Caco-2 (cell line): ENCODE measurements at regions not wholly inside any gene's neighbourhood (a gene's known extent, or its start where the extent isn't known, plus 50 kb on each side); places are given as distances from the start of the nearest gene placed in this dataset.

Source experiments
- BruUV-seq: library from RNA; stranded (reverse); fragments of 400-500 nt; replicated peaks from 2 replicates; lab custom pipeline; 2021; lab: Mats Ljungman, UMichigan
- CTCF ChIA-PET: fragments of 300-600 bp; sonication (Branson Sonifier 250); formaldehyde crosslinking; loops from one replicate; lab custom pipeline; 2022; ENCODE audit warnings: antibody characterized with exemption; lab: Charles Lee
- POLR2A ChIA-PET: fragments of 300-600 bp; sonication (Branson Sonifier 250); formaldehyde crosslinking; loops from one replicate; lab custom pipeline; 2022; ENCODE audit warnings: antibody characterized with exemption; lab: Charles Lee
- DNase-seq, 2 experiments: peaks; one replicate each; pipeline versions ENCODE4 v3.0.0 to v3.0.0-alpha.2; 2020 to 2022
- H3K27me3 ChIP-seq: replicated peaks from 2 replicates; pipeline ENCODE4 v1.6.0; 2011; ENCODE audit warnings: low read length; ENCODE audit not compliant: control insufficient read depth, insufficient read depth
- H3K36me3 ChIP-seq: 2 replicates; pipeline ENCODE4 v1.5.1; 2011; ENCODE audit warnings: low read length; ENCODE audit not compliant: control insufficient read depth, insufficient read depth
- H3K4me1 ChIP-seq: fragments of 250-450 bp; sonication (Bioruptor Pico); 2 replicates; pipeline ENCODE4 v1.5.1; 2020; ENCODE audit warnings: mild to moderate bottlenecking
- H3K4me3 ChIP-seq: 2 replicates; pipeline ENCODE4 v1.5.1; 2011; ENCODE audit warnings: low read depth, mild to moderate bottlenecking, control low read depth, low read length
- H3K9me3 ChIP-seq: fragments of 250-450 bp; sonication (Bioruptor Pico); 2 replicates; pipeline ENCODE4 v1.5.1; 2020; ENCODE audit warnings: mild to moderate bottlenecking, moderate library complexity
- H3K27ac Mint-ChIP-seq: one replicate; pipeline ENCODE4 v1.8.0; 2022; ENCODE audit warnings: mixed read lengths; ENCODE audit not compliant: unreplicated experiment
- H3K27me3 Mint-ChIP-seq: one replicate; pipeline ENCODE4 v1.8.0; 2022; ENCODE audit warnings: mixed read lengths; ENCODE audit not compliant: insufficient read depth, unreplicated experiment
- H3K36me3 Mint-ChIP-seq: one replicate; pipeline ENCODE4 v1.8.0; 2022; ENCODE audit warnings: mild to moderate bottlenecking, mixed read lengths; ENCODE audit not compliant: insufficient read depth, unreplicated experiment
- H3K4me1 Mint-ChIP-seq: one replicate; pipeline ENCODE4 v1.8.0; 2022; ENCODE audit warnings: low read depth, mixed read lengths; ENCODE audit not compliant: unreplicated experiment
- H3K4me3 Mint-ChIP-seq: one replicate; pipeline ENCODE4 v1.8.0; 2022; ENCODE audit warnings: mild to moderate bottlenecking, moderate library complexity, mixed read lengths; ENCODE audit not compliant: unreplicated experiment
- H3K9me3 Mint-ChIP-seq: one replicate; pipeline ENCODE4 v1.8.0; 2022; ENCODE audit warnings: mixed read lengths; ENCODE audit not compliant: unreplicated experiment
- CTCF ChIP-seq, 2 experiments: fragments of 200-600 bp in 1 of 2; IDR thresholded peaks; 1 replicate in 1 of 2; 2 replicates in 1 of 2; pipeline versions ENCODE4 v1.5.1 to v1.8.0; 2011 to 2022; ENCODE audit warnings: antibody characterized with exemption in 1 of 2, control low read depth in 1 of 2, inconsistent platforms in 1 of 2, low read depth in 1 of 2, low read length in 1 of 2, mild to moderate bottlenecking in 1 of 2, moderate library complexity in 1 of 2; ENCODE audit not compliant: insufficient read depth in 1 of 2, severe bottlenecking in 1 of 2, unreplicated experiment in 1 of 2
- intact Hi-C: fragments of 100-400 bp; cut with micrococcal nuclease; formaldehyde crosslinking; loops from one replicate; pipeline ENCODE4 v1.10.0; 2022; ENCODE audit not compliant: unreplicated experiment

DNA sequence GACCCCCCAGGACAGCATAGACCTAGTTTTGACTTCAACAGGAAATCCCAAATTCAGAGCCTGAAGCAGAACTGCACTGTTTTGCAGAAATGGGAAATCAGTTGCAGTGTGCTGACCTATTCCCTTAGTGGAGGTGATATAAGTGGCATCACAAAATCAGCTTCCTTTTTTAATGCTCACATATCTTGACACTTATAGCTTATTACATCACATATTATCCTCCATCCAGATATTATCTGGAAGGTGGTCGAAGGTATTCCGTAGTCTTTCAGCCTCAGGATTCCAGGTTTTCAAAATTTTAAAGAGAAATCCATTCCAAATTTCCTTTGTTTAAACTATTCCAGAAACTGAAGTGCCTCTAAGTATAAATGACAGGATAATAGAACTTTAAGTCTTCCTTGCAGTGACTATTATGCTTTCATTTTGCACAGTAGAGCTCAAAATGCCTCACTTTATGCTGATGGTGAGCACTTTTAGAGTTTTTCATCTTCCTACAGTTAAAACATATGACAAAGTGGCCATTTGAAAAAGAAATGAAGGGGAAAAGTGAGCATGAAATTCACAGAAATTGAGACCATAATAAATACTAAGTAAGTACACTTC, 106.4 kb upstream of the DPYD start:
- Mint-ChIP-seq H3K36me3 (no peaks in the 10 kb centered on the region), H3K27ac (no peak overlapping the region), H3K4me1 (no peaks in the 10 kb centered on the region), H3K27me3 (no peaks in the 10 kb centered on the region), H3K9me3 (no peaks in the 10 kb centered on the region), H3K4me3 (no peak overlapping the region)
- Histone ChIP-seq H3K4me3 (no peak overlapping the region), H3K9me3 (no peaks in the 10 kb centered on the region), H3K4me1 (no peaks in the 10 kb centered on the region), H3K27me3 (no peaks in the 10 kb centered on the region), H3K36me3 (no peaks in the 10 kb centered on the region)
- no TSS peak for BruUV-seq
- intact Hi-C loops = no loop called here
- DNase-seq = no peak
- CTCF ChIA-PET = no interaction called here
- POLR2A ChIA-PET = no interaction called here
- no peak for TF ChIP-seq CTCF (IDR thresholded peaks at IDR 0.05; ENCODE audit: insufficient read depth in 1 of 2, low read depth in 1 of 2, low read length in 1 of 2, severe bottlenecking in 1 of 2, unreplicated experiment in 1 of 2)

DNA sequence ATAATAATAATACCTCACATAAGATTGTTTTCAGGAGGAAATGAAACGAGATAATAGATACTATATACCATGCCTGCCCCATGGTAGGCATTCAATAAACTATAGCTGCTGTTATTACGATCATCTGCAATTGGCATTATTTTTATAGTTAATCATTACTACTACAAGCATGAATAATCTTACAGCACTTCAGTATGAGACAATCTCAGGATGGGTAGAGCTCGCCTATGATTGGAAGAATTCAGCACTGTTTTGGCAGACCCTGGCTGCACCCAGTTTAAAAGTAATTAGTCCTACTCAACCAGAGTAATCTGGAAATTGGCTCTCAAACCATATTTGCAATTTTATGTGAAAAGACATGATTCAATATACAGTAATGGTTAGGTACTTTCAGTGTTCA, 105.0 kb upstream of the DPYD start:
- Mint-ChIP-seq H3K27ac (no peak overlapping the region), H3K36me3 (no peaks in the 10 kb centered on the region), H3K4me3 (no peak overlapping the region), H3K4me1 (no peaks in the 10 kb centered on the region), H3K27me3 (no peaks in the 10 kb centered on the region), H3K9me3 (no peaks in the 10 kb centered on the region)
- H3K27me3 ChIP-seq = no peaks in the 10 kb centered on the region
- TF ChIP-seq CTCF (IDR thresholded peaks at IDR 0.05; ENCODE audit: insufficient read depth in 1 of 2, low read depth in 1 of 2, low read length in 1 of 2, severe bottlenecking in 1 of 2, unreplicated experiment in 1 of 2) = no peak
- H3K36me3 ChIP-seq = no peaks in the 10 kb centered on the region
- no peaks in the 10 kb centered on the region for H3K9me3 ChIP-seq
- DNase-seq = no peak
- POLR2A ChIA-PET = no interaction called here
- intact Hi-C loops = no loop called here
- CTCF ChIA-PET = no interaction called here
- BruUV-seq = no TSS peak
- H3K4me3 ChIP-seq = no peak overlapping the region
- H3K4me1 ChIP-seq = no peaks in the 10 kb centered on the region

- intact Hi-C loops = no loop called here
- Histone ChIP-seq H3K36me3 (no peaks in the 10 kb centered on the region), H3K9me3 (no peaks in the 10 kb centered on the region), H3K27me3 (no peaks in the 10 kb centered on the region), H3K4me1 (no peaks in the 10 kb centered on the region), H3K4me3 (no peak overlapping the region)
- POLR2A ChIA-PET = no interaction called here
- no TSS peak for BruUV-seq
- CTCF ChIA-PET = no interaction called here
- no peaks in the 10 kb centered on the region for H3K36me3 Mint-ChIP-seq
- H3K27ac Mint-ChIP-seq = no peak overlapping the region
- H3K4me1 Mint-ChIP-seq = no peaks in the 10 kb centered on the region
- H3K4me3 Mint-ChIP-seq = no peak overlapping the region
- no peak for TF ChIP-seq CTCF (IDR thresholded peaks at IDR 0.05; ENCODE audit: insufficient read depth in 1 of 2, low read depth in 1 of 2, low read length in 1 of 2, severe bottlenecking in 1 of 2, unreplicated experiment in 1 of 2)
- no peaks in the 10 kb centered on the region for H3K27me3 Mint-ChIP-seq
- no peak for DNase-seq
- H3K9me3 Mint-ChIP-seq = no peaks in the 10 kb centered on the region
Measured at GRCh38 chr1:98021126-98021525, 100.3 kb upstream of the DPYD start.
